Endothelial cell of umbilical vein (primary cell): ENCODE measurements at regions not wholly inside any gene's neighbourhood (a gene's known extent, or its start where the extent isn't known, plus 50 kb on each side); places are given as distances from the start of the nearest gene placed in this dataset.

ENCODE experiments used
- CTCF ChIP-seq, 2 donors: IDR thresholded peaks; 1 replicate in 1 of 2; 2 replicates in 1 of 2; pipeline ENCODE4 v1.5.1; 2011; ENCODE audit warnings: low read length in 2 of 2, mild to moderate bottlenecking in 2 of 2, moderate library complexity in 2 of 2, control low read depth in 1 of 2, inconsistent platforms in 1 of 2, low read depth in 1 of 2; ENCODE audit not compliant: insufficient read depth in 1 of 2; ENCODE audit errors: extremely low read depth in 1 of 2
- EZH2 ChIP-seq: IDR thresholded peaks from 2 replicates; pipeline ENCODE4 v1.6.1; 2012; ENCODE audit warnings: borderline replicate concordance, low read depth, mild to moderate bottlenecking, moderate library complexity, low read length, inconsistent platforms; ENCODE audit not compliant: severe bottlenecking
- GATA2 ChIP-seq: IDR thresholded peaks from 2 replicates; pipeline ENCODE4 v1.7.0; 2011; ENCODE audit warnings: low read depth, mild to moderate bottlenecking, moderate library complexity, mixed read lengths, low read length; ENCODE audit not compliant: insufficient read length, insufficient read depth
- MYC ChIP-seq: IDR thresholded peaks from one replicate; pipeline ENCODE4 v1.6.1; 2011; ENCODE audit warnings: mild to moderate bottlenecking, low read depth, low read length
- POLR2A ChIP-seq: IDR thresholded peaks from 2 replicates; pipeline ENCODE4 v1.6.1; 2012; ENCODE audit warnings: low read depth, mild to moderate bottlenecking, control low read depth, low read length
- POLR2AphosphoS5 ChIP-seq: IDR thresholded peaks from 2 replicates; pipeline ENCODE4 v1.6.1; 2012; ENCODE audit warnings: low read depth, mild to moderate bottlenecking, control low read depth, low read length, moderate library complexity; ENCODE audit not compliant: insufficient read depth

DNA sequence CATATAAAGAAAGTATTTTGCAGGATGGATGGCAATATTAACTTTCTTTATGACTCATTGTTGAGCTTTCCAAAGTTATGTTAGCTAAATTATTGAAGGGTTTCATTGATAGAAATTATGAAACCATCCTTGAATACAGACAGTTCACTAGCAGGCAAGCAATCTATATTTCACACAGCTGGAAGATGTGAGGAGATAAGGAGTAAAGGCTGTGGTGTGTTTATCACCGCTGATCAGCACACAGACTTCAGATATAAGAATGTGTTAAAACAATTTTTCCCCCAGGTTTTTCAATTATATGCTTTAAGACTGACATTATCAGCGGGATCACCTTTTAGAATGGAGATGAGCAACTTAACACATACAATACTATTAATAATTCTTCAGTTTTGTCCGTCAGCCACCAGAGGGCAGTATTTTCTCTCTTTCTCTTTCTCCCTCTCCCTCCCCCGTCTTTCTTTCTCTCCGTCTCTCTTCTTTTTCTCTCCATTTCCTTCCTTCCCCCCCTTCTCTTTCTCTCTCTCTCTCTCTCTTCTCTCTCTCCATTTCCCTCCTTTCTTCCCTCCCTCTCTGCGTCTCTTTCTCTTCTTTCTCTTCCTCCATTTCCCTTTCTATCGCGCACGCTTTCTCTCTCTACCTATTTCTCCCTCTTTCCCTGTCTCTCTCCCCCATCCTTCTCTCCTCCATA, 62.9 kb upstream of the FAM171A1 start:
- no peak for TF ChIP-seq EZH2
- TF ChIP-seq CTCF (IDR thresholded peaks at IDR 0.05; ENCODE audit: extremely low read depth in 1 of 2, insufficient read depth in 1 of 2, low read depth in 1 of 2, low read length in 2 of 2), result peak; percentile 51 to 59
- TF ChIP-seq GATA2, result no peak
- TF ChIP-seq POLR2AphosphoS5, result no peak
- TF ChIP-seq MYC, result no peak
- no peak for TF ChIP-seq POLR2A
